GM23338 (cell line): ENCODE measurements at regions not wholly inside any gene's neighbourhood (a gene's known extent, or its start where the extent isn't known, plus 50 kb on each side); places are given as distances from the start of the nearest gene placed in this dataset.

Experiments
- ATAC-seq: fragments of 200-7000 bp; cut with Tn5 transposase; 3 replicates; pipeline ENCODE4 v1.9.1; 2020
- DNase-seq: peaks from one replicate; pipeline ENCODE4 v3.0.0-alpha.2; 2015; ENCODE audit warnings: low spot score
- H2AFZ ChIP-seq: fragments of 200-600 bp; sonication (generic); 2 replicates; pipeline ENCODE4 v1.8.0; 2016; ENCODE audit warnings: antibody characterized with exemption, mild to moderate bottlenecking, moderate library complexity
- H3F3A ChIP-seq: fragments of 200-600 bp; sonication (generic); replicated peaks from 2 replicates; pipeline ENCODE4 v1.8.0; 2017; ENCODE audit warnings: antibody characterized with exemption, mixed run types, low read depth
- H3K27ac ChIP-seq: fragments of 200-600 bp; sonication (generic); 2 replicates; pipeline ENCODE4 v1.6.1; 2016; ENCODE audit warnings: low read depth
- H3K27me3 ChIP-seq: fragments of 200-600 bp; sonication (generic); 2 replicates; pipeline ENCODE4 v1.8.0; 2016; ENCODE audit warnings: mild to moderate bottlenecking, mixed run types, moderate library complexity; ENCODE audit not compliant: insufficient read depth
- H3K36me3 ChIP-seq: fragments of 200-600 bp; sonication (generic); 2 replicates; pipeline ENCODE4 v1.8.0; 2016; ENCODE audit warnings: mild to moderate bottlenecking; ENCODE audit not compliant: insufficient read depth
- H3K4me1 ChIP-seq: fragments of 200-600 bp; sonication (generic); 2 replicates; pipeline ENCODE4 v1.8.0; 2016; ENCODE audit warnings: mild to moderate bottlenecking, moderate library complexity; ENCODE audit not compliant: insufficient read depth
- H3K4me2 ChIP-seq: fragments of 200-600 bp; sonication (generic); 2 replicates; pipeline ENCODE4 v1.7.1; 2017; ENCODE audit warnings: mixed run types
- H3K4me3 ChIP-seq: fragments of 200-600 bp; sonication (generic); 2 replicates; pipeline ENCODE4 v1.6.1; 2016; ENCODE audit warnings: mixed run types
- H3K79me2 ChIP-seq: fragments of 200-600 bp; sonication (generic); replicated peaks from 2 replicates; pipeline ENCODE4 v1.8.0; 2017; ENCODE audit warnings: mild to moderate bottlenecking; ENCODE audit not compliant: insufficient read depth
- H3K9me2 ChIP-seq: fragments of 200-600 bp; sonication (generic); 2 replicates; pipeline ENCODE4 v1.8.0; 2017; ENCODE audit not compliant: insufficient read depth
- H4K20me1 ChIP-seq: fragments of 200-600 bp; sonication (generic); replicated peaks from 2 replicates; pipeline ENCODE4 v1.8.0; 2017; ENCODE audit warnings: mild to moderate bottlenecking; ENCODE audit not compliant: insufficient read depth
- H3K27ac Mint-ChIP-seq: 2 replicates; pipeline ENCODE4 v1.8.0; 2020; ENCODE audit warnings: inconsistent platforms, mild to moderate bottlenecking, moderate library complexity, mixed read lengths
- H3K27me3 Mint-ChIP-seq: 3 replicates; pipeline ENCODE4 v1.8.0; 2022; ENCODE audit warnings: low read depth, mild to moderate bottlenecking, moderate library complexity, mixed read lengths, inconsistent platforms; ENCODE audit not compliant: insufficient read depth, poor library complexity
- H3K36me3 Mint-ChIP-seq: 3 replicates; pipeline ENCODE4 v1.8.0; 2021; ENCODE audit warnings: low read depth, mild to moderate bottlenecking, inconsistent platforms, moderate library complexity, mixed read lengths
- H3K4me1 Mint-ChIP-seq: 3 replicates; pipeline ENCODE4 v1.8.0; 2020; ENCODE audit warnings: mild to moderate bottlenecking, inconsistent platforms, mixed read lengths
- H3K4me3 Mint-ChIP-seq: 3 replicates; pipeline ENCODE4 v1.8.0; 2021; ENCODE audit warnings: moderate library complexity, mild to moderate bottlenecking, inconsistent platforms, mixed read lengths
- H3K9me3 Mint-ChIP-seq: 3 replicates; pipeline ENCODE4 v1.8.0; 2020; ENCODE audit warnings: moderate library complexity, mild to moderate bottlenecking, inconsistent platforms, mixed read lengths
- CREB1 ChIP-seq: fragments of 250-450 bp; sonication (Bioruptor Pico); IDR thresholded peaks from 2 replicates; pipeline ENCODE4 v1.5.0; 2020; ENCODE audit warnings: low read depth, mild to moderate bottlenecking, moderate library complexity
- EZH2 ChIP-seq: fragments of 200-600 bp; sonication (generic); IDR thresholded peaks from one replicate; pipeline ENCODE4 v1.8.0; 2017; ENCODE audit warnings: antibody characterized with exemption, mild to moderate bottlenecking, low read depth; ENCODE audit not compliant: unreplicated experiment
- EZH2phosphoT487 ChIP-seq: fragments of 200-600 bp; sonication (generic); IDR thresholded peaks from one replicate; pipeline ENCODE4 v1.8.1; 2018; ENCODE audit warnings: antibody characterized with exemption; ENCODE audit not compliant: unreplicated experiment
- JUNB ChIP-seq: IDR thresholded peaks from one replicate; pipeline ENCODE4 v1.6.1; 2016; ENCODE audit warnings: antibody characterized with exemption; ENCODE audit not compliant: unreplicated experiment
- NANOG ChIP-seq: IDR thresholded peaks from 2 replicates; pipeline ENCODE4 v1.6.1; 2016; ENCODE audit warnings: antibody characterized with exemption, borderline replicate concordance
- POLR2AphosphoS5 ChIP-seq: IDR thresholded peaks from 2 replicates; pipeline ENCODE4 v1.6.1; 2016; ENCODE audit warnings: antibody characterized with exemption, low read depth
- STAT1 ChIP-seq: IDR thresholded peaks from one replicate; pipeline ENCODE4 v1.6.1; 2016; ENCODE audit warnings: antibody characterized with exemption; ENCODE audit not compliant: unreplicated experiment
- ZNF114 ChIP-seq: fragments of 250-450 bp; sonication (Bioruptor Pico); IDR thresholded peaks from 2 replicates; pipeline ENCODE4 v1.5.0; 2020; ENCODE audit warnings: mild to moderate bottlenecking, moderate library complexity
- ZNF331 ChIP-seq: fragments of 250-450 bp; sonication (Bioruptor Pico); IDR thresholded peaks from 2 replicates; pipeline ENCODE4 v1.5.0; 2020; ENCODE audit warnings: low read depth, mild to moderate bottlenecking, moderate library complexity
- TF ChIP-seq, protein P1 (sequence below): IDR thresholded peaks from one replicate; pipeline ENCODE4 v1.6.1; 2018; ENCODE audit warnings: antibody characterized with exemption; ENCODE audit not compliant: unreplicated experiment
- TF ChIP-seq, protein P2 (sequence below), 2 experiments: fragments of 200-600 bp in 1 of 2; sonication (generic) in 1 of 2; conservative IDR thresholded peaks; 2 replicates each; pipeline versions ENCODE4 v1.5.1 to v1.6.1; 2016 to 2017; ENCODE audit warnings: antibody characterized with exemption in 2 of 2, low read depth in 2 of 2, mild to moderate bottlenecking in 2 of 2, moderate library complexity in 1 of 2
- TF ChIP-seq, protein P3 (sequence below): IDR thresholded peaks from 2 replicates; pipeline ENCODE4 v1.6.1; 2016; ENCODE audit warnings: antibody characterized with exemption
- TF ChIP-seq, protein P4 (sequence below): fragments of 250-450 bp; sonication (Bioruptor Pico); IDR thresholded peaks from 2 replicates; pipeline ENCODE4 v1.5.0; 2020; ENCODE audit warnings: mild to moderate bottlenecking, moderate library complexity

DNA sequence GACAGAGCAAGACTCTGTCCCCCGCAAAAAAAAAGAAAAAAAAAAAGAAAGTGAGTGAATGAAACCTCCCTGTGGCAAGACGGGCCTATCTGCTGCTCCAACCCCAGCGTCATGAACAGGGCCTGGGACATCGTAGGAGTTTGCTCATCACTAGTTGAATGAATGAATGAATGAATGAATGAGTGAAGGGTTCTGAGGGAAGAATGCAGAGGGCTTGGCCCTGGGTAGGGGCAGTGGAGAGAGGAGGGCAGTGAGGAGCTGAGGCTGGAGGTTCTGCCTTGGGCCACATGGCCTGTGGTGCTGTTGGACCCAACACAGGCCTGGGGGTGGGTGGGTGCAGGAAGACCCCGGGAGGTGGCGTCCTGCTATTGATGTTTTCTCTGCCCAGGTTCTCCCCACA, 125.5 kb upstream of the CIBAR2 start:
- H3K4me3 ChIP-seq, result no peak overlapping the region
- H3F3A ChIP-seq, result peaks cover 15% of the 10 kb centered on the region
- Mint-ChIP-seq H3K4me3 (peak overlapping the region; percentile 17; the same call in 1 of the 3 replicates), H3K36me3 (no peaks in the 10 kb centered on the region; the same call in 2 of the 3 replicates), H3K9me3 (no peaks in the 10 kb centered on the region), H3K4me1 (peaks cover 55% of the 10 kb centered on the region), H3K27ac (no peak overlapping the region), H3K27me3 (peaks cover 14% of the 10 kb centered on the region)
- H2AFZ ChIP-seq, result no peak overlapping the region
- no peaks in the 10 kb centered on the region for H3K36me3 ChIP-seq
- H3K27ac ChIP-seq, result no peak overlapping the region
- H3K27me3 ChIP-seq, result no peaks in the 10 kb centered on the region
- DNase-seq (no peak), ATAC-seq (no peak)
- no peaks in the 10 kb centered on the region for H4K20me1 ChIP-seq
- TF ChIP-seq CREB1 (no peak), NANOG (no peak), JUNB (no peak), ZNF331 (CRISPR knock-in tag) (no peak), STAT1 (no peak), EZH2phosphoT487 (no peak), EZH2 (no peak), ZNF114 (no peak), POLR2AphosphoS5 (no peak)
- TF ChIP-seq, protein P1, sequence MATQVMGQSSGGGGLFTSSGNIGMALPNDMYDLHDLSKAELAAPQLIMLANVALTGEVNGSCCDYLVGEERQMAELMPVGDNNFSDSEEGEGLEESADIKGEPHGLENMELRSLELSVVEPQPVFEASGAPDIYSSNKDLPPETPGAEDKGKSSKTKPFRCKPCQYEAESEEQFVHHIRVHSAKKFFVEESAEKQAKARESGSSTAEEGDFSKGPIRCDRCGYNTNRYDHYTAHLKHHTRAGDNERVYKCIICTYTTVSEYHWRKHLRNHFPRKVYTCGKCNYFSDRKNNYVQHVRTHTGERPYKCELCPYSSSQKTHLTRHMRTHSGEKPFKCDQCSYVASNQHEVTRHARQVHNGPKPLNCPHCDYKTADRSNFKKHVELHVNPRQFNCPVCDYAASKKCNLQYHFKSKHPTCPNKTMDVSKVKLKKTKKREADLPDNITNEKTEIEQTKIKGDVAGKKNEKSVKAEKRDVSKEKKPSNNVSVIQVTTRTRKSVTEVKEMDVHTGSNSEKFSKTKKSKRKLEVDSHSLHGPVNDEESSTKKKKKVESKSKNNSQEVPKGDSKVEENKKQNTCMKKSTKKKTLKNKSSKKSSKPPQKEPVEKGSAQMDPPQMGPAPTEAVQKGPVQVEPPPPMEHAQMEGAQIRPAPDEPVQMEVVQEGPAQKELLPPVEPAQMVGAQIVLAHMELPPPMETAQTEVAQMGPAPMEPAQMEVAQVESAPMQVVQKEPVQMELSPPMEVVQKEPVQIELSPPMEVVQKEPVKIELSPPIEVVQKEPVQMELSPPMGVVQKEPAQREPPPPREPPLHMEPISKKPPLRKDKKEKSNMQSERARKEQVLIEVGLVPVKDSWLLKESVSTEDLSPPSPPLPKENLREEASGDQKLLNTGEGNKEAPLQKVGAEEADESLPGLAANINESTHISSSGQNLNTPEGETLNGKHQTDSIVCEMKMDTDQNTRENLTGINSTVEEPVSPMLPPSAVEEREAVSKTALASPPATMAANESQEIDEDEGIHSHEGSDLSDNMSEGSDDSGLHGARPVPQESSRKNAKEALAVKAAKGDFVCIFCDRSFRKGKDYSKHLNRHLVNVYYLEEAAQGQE, result no peak
- TF ChIP-seq, protein P2, sequence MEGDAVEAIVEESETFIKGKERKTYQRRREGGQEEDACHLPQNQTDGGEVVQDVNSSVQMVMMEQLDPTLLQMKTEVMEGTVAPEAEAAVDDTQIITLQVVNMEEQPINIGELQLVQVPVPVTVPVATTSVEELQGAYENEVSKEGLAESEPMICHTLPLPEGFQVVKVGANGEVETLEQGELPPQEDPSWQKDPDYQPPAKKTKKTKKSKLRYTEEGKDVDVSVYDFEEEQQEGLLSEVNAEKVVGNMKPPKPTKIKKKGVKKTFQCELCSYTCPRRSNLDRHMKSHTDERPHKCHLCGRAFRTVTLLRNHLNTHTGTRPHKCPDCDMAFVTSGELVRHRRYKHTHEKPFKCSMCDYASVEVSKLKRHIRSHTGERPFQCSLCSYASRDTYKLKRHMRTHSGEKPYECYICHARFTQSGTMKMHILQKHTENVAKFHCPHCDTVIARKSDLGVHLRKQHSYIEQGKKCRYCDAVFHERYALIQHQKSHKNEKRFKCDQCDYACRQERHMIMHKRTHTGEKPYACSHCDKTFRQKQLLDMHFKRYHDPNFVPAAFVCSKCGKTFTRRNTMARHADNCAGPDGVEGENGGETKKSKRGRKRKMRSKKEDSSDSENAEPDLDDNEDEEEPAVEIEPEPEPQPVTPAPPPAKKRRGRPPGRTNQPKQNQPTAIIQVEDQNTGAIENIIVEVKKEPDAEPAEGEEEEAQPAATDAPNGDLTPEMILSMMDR (conservative IDR thresholded peaks at IDR 0.05; ENCODE audit: low read depth in 2 of 2), result no peak
- TF ChIP-seq, protein P3, sequence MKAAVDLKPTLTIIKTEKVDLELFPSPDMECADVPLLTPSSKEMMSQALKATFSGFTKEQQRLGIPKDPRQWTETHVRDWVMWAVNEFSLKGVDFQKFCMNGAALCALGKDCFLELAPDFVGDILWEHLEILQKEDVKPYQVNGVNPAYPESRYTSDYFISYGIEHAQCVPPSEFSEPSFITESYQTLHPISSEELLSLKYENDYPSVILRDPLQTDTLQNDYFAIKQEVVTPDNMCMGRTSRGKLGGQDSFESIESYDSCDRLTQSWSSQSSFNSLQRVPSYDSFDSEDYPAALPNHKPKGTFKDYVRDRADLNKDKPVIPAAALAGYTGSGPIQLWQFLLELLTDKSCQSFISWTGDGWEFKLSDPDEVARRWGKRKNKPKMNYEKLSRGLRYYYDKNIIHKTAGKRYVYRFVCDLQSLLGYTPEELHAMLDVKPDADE, result no peak
- TF ChIP-seq, protein P4, sequence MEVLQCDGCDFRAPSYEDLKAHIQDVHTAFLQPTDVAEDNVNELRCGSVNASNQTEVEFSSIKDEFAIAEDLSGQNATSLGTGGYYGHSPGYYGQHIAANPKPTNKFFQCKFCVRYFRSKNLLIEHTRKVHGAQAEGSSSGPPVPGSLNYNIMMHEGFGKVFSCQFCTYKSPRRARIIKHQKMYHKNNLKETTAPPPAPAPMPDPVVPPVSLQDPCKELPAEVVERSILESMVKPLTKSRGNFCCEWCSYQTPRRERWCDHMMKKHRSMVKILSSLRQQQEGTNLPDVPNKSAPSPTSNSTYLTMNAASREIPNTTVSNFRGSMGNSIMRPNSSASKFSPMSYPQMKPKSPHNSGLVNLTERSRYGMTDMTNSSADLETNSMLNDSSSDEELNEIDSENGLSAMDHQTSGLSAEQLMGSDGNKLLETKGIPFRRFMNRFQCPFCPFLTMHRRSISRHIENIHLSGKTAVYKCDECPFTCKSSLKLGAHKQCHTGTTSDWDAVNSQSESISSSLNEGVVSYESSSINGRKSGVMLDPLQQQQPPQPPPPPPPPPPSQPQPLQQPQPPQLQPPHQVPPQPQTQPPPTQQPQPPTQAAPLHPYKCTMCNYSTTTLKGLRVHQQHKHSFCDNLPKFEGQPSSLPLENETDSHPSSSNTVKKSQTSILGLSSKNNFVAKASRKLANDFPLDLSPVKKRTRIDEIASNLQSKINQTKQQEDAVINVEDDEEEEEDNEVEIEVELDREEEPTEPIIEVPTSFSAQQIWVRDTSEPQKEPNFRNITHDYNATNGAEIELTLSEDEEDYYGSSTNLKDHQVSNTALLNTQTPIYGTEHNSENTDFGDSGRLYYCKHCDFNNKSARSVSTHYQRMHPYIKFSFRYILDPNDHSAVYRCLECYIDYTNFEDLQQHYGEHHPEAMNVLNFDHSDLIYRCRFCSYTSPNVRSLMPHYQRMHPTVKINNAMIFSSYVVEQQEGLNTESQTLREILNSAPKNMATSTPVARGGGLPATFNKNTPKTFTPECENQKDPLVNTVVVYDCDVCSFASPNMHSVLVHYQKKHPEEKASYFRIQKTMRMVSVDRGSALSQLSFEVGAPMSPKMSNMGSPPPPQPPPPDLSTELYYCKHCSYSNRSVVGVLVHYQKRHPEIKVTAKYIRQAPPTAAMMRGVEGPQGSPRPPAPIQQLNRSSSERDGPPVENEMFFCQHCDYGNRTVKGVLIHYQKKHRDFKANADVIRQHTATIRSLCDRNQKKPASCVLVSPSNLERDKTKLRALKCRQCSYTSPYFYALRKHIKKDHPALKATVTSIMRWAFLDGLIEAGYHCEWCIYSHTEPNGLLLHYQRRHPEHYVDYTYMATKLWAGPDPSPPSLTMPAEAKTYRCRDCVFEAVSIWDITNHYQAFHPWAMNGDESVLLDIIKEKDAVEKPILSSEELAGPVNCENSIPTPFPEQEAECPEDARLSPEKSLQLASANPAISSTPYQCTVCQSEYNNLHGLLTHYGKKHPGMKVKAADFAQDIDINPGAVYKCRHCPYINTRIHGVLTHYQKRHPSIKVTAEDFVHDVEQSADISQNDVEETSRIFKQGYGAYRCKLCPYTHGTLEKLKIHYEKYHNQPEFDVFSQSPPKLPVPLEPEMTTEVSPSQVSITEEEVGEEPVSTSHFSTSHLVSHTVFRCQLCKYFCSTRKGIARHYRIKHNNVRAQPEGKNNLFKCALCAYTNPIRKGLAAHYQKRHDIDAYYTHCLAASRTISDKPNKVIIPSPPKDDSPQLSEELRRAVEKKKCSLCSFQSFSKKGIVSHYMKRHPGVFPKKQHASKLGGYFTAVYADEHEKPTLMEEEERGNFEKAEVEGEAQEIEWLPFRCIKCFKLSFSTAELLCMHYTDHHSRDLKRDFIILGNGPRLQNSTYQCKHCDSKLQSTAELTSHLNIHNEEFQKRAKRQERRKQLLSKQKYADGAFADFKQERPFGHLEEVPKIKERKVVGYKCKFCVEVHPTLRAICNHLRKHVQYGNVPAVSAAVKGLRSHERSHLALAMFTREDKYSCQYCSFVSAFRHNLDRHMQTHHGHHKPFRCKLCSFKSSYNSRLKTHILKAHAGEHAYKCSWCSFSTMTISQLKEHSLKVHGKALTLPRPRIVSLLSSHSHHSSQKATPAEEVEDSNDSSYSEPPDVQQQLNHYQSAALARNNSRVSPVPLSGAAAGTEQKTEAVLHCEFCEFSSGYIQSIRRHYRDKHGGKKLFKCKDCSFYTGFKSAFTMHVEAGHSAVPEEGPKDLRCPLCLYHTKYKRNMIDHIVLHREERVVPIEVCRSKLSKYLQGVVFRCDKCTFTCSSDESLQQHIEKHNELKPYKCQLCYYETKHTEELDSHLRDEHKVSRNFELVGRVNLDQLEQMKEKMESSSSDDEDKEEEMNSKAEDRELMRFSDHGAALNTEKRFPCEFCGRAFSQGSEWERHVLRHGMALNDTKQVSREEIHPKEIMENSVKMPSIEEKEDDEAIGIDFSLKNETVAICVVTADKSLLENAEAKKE, result no peak
- H3K79me2 ChIP-seq, result peaks cover 17% of the 10 kb centered on the region; the same call in 1 of the 2 replicates
- no peaks in the 10 kb centered on the region for H3K9me2 ChIP-seq
- H3K4me2 ChIP-seq, result peak overlapping the region; percentile 48; the same call in 1 of the 2 replicates
- H3K4me1 ChIP-seq, result peaks cover 33% of the 10 kb centered on the region
